OCI-LY3 (cell line): ENCODE measurements at regions not wholly inside any gene's neighbourhood (a gene's known extent, or its start where the extent isn't known, plus 50 kb on each side); places are given as distances from the start of the nearest gene placed in this dataset.

Experiments
- H2AFZ ChIP-seq: fragments of 200-600, 300-600 bp; shearing (Covaris generic); 2 replicates; pipeline ENCODE4 v1.6.0; 2014; ENCODE audit warnings: antibody characterized with exemption, low read depth, low read length
- H3K27ac ChIP-seq: fragments of 200-600, 300-600 bp; sonication (generic); 2 replicates; pipeline ENCODE4 v1.5.1; 2014; ENCODE audit warnings: mild to moderate bottlenecking, low read length, moderate library complexity, mixed read lengths
- H3K27me3 ChIP-seq: fragments of 200-600, 300-600 bp; sonication (generic); 2 replicates; pipeline ENCODE4 v1.6.1; 2014; ENCODE audit warnings: low read depth, low read length, mixed read lengths
- H3K36me3 ChIP-seq: fragments of 200-600, 300-600 bp; sonication (generic); replicated peaks from 2 replicates; pipeline ENCODE3; 2014; ENCODE audit warnings: low read depth, low read length, mixed read lengths
- H3K4me1 ChIP-seq: fragments of 300-600, 200-600 bp; sonication (generic); 2 replicates; pipeline ENCODE4 v1.6.1; 2014; ENCODE audit warnings: low read length, mixed read lengths
- H3K4me2 ChIP-seq: fragments of 200-600, 300-600 bp; sonication (generic); 2 replicates; pipeline ENCODE4 v1.6.1; 2014; ENCODE audit warnings: low read length, mixed read lengths
- H3K4me3 ChIP-seq: fragments of 300-600, 200-600 bp; sonication (generic); 2 replicates; pipeline ENCODE4 v1.5.1; 2014; ENCODE audit warnings: antibody characterized with exemption, mild to moderate bottlenecking, low read length, moderate library complexity
- H3K79me2 ChIP-seq: fragments of 300-600, 200-600 bp; shearing (Covaris generic); 2 replicates; pipeline ENCODE4 v1.6.1; 2014; ENCODE audit warnings: mild to moderate bottlenecking, low read length, mixed read lengths
- H3K9ac ChIP-seq: fragments of 300-600, 200-600 bp; shearing (Covaris generic); 2 replicates; pipeline ENCODE4 v1.6.0; 2014; ENCODE audit warnings: mild to moderate bottlenecking, low read length, moderate library complexity
- H3K9me3 ChIP-seq: fragments of 200-600, 300-600 bp; shearing (Covaris generic); 2 replicates; pipeline ENCODE4 v1.6.1; 2014; ENCODE audit warnings: low read length, mixed read lengths; ENCODE audit not compliant: insufficient read depth
- H4K20me1 ChIP-seq: fragments of 200-600, 300-600 bp; sonication (generic); 2 replicates; pipeline ENCODE4 v1.6.1; 2016; ENCODE audit warnings: low read length, mixed read lengths; ENCODE audit not compliant: insufficient read depth
- EZH2phosphoT487 ChIP-seq: fragments of 200-600 bp; shearing (Covaris generic); IDR thresholded peaks from 2 replicates; pipeline ENCODE4 v1.6.1; 2018; ENCODE audit warnings: antibody characterized with exemption, mixed run types, low read depth
- TF ChIP-seq, protein P1 (sequence below): fragments of 200-600, 300-600 bp; sonication (generic); IDR thresholded peaks from 2 replicates; pipeline ENCODE4 v1.5.1; 2014; ENCODE audit warnings: antibody characterized with exemption, low read length, low read depth

DNA sequence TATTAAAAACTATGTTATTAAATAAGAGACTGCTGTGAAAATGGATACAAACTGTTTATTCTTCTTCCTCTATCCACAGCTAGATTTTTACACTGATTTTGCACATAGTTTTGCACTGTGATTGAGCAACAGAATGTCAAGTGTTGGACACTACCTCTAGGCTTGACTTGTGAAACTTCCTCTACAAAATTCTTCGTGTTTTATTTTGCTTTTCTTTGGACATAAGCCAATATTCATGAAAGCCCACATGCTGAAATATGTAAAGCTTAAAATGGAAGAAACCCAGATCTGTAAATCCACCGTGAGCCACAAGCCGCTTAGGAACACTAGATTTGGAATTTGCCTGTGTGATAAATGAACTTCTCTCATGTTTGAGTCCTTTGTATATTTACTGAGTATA lies 849.4 kb downstream of the FSTL5 start:
- Histone ChIP-seq H3K36me3 (no peaks in the 10 kb centered on the region), H3K4me2 (no peak overlapping the region), H3K27ac (no peak overlapping the region), H2AFZ (no peak overlapping the region), H3K9ac (no peak overlapping the region), H3K9me3 (no peaks in the 10 kb centered on the region), H3K4me1 (peaks cover 3% of the 10 kb centered on the region), H4K20me1 (no peaks in the 10 kb centered on the region), H3K4me3 (no peak overlapping the region), H3K27me3 (no peaks in the 10 kb centered on the region), H3K79me2 (no peaks in the 10 kb centered on the region)
- TF ChIP-seq, protein P1, sequence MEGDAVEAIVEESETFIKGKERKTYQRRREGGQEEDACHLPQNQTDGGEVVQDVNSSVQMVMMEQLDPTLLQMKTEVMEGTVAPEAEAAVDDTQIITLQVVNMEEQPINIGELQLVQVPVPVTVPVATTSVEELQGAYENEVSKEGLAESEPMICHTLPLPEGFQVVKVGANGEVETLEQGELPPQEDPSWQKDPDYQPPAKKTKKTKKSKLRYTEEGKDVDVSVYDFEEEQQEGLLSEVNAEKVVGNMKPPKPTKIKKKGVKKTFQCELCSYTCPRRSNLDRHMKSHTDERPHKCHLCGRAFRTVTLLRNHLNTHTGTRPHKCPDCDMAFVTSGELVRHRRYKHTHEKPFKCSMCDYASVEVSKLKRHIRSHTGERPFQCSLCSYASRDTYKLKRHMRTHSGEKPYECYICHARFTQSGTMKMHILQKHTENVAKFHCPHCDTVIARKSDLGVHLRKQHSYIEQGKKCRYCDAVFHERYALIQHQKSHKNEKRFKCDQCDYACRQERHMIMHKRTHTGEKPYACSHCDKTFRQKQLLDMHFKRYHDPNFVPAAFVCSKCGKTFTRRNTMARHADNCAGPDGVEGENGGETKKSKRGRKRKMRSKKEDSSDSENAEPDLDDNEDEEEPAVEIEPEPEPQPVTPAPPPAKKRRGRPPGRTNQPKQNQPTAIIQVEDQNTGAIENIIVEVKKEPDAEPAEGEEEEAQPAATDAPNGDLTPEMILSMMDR: no peak
- no peak for TF ChIP-seq EZH2phosphoT487

DNA sequence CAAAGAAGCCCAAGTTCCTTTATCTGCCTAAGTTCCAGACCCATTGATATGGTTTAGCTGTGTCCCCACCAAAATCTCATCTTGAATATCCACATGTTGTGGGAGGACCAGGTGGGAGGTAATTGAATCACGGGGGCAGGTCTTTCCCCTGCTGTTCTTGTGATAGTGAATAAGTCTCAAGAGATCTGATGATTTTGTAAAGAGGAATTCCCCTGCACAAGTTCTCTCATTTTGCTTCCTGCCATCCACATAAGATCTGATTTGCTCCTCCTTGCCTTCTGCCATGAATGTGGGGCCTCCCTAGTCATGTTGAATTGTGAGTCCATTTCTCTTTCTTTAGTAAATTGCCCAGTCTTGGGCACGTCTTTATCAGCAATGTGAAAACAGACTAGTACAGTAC lies 860.2 kb downstream of the FSTL5 start:
- Histone ChIP-seq H2AFZ (peak overlapping the region; percentile 73), H3K9me3 (peaks cover 15% of the 10 kb centered on the region; the same call in 1 of the 2 replicates), H3K79me2 (no peaks in the 10 kb centered on the region), H3K27me3 (no peaks in the 10 kb centered on the region), H3K36me3 (peaks cover 5% of the 10 kb centered on the region), H3K4me1 (peaks cover 15% of the 10 kb centered on the region), H3K4me2 (peak overlapping the region; percentile 69), H3K9ac (peak overlapping the region; percentile 26; the same call in 1 of the 2 replicates), H3K27ac (peak overlapping the region; percentile 45), H3K4me3 (peak overlapping the region; percentile 35), H4K20me1 (no peaks in the 10 kb centered on the region)
- TF ChIP-seq, protein P1: no peak
- no peak for TF ChIP-seq EZH2phosphoT487

DNA sequence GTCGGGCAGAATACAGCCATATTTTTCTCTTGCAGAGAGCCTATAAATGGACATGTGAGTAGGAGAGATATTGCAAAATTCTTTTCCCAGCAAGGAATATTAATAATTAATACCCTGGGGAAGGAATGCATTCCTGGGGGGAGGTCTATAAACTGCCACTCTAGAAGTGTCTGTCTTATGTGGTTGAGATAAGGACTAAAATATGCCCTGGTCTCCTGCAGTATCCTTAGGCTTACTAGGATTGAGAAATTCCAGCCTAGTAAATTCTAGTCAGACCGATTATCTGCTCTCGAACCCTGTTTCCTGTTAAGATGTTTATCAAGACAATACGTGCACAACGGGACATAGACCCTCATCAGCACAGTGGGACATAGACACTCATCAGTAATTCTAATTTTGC lies 872.6 kb downstream of the FSTL5 start:
- Histone ChIP-seq H3K27me3 (no peaks in the 10 kb centered on the region), H3K27ac (no peak overlapping the region), H3K36me3 (peaks cover 4% of the 10 kb centered on the region), H3K4me1 (peaks cover 12% of the 10 kb centered on the region), H3K79me2 (no peaks in the 10 kb centered on the region), H3K9me3 (peaks cover 5% of the 10 kb centered on the region; the same call in 1 of the 2 replicates), H2AFZ (no peak overlapping the region), H3K4me3 (no peak overlapping the region), H4K20me1 (no peaks in the 10 kb centered on the region), H3K4me2 (no peak overlapping the region), H3K9ac (no peak overlapping the region)
- no peak for TF ChIP-seq EZH2phosphoT487
- TF ChIP-seq, protein P1: no peak

DNA sequence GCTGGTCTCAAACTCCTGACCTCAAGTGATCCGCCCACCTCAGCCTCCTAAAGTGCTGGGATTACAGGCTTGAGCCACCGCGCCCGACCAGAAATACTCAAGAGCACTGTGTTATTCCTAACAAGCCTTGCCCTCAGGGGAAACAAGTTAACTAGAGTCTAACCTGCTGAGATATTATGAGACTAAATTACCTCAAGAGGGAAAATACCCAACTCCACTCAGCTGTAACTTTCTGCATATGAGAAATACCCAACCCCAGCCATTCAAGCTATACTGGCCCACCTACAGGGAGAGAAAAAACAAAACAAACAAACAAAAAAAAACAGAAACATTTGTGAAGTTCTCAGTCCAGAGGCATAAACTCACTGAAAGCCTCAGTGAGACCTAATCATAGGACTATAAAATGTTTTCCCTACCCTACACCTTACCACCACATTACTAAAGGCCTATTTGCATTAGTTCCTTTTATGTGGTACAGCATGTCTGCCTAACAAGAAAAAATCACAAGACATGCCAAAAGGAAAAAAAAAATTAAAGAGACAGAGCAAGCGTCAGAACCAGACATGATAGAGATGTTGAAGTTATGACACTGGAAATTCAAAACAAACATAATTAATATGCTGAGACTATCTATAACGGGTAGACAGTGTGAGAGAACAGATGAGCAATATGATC lies 876.0 kb downstream of the FSTL5 start:
- peak overlapping the region; percentile 53 for H3K4me2 ChIP-seq
- H3K27ac ChIP-seq: peak overlapping the region; percentile 58
- peaks cover 5% of the 10 kb centered on the region; the same call in 1 of the 2 replicates for H3K9me3 ChIP-seq
- peak overlapping the region; percentile 22 for H3K4me3 ChIP-seq
- no peaks in the 10 kb centered on the region for H4K20me1 ChIP-seq
- TF ChIP-seq EZH2phosphoT487: no peak
- TF ChIP-seq, protein P1: no peak
- H3K36me3 ChIP-seq: peaks cover 4% of the 10 kb centered on the region
- H3K79me2 ChIP-seq: no peaks in the 10 kb centered on the region
- peak overlapping the region; percentile 13; the same call in 1 of the 2 replicates for H3K9ac ChIP-seq
- peaks cover 12% of the 10 kb centered on the region for H3K4me1 ChIP-seq
- H2AFZ ChIP-seq: 0 out of 2 replicates have a peak overlapping the region, but pooled peaks have one; percentile 35
- H3K27me3 ChIP-seq: no peaks in the 10 kb centered on the region
